NB4 (cell line): ENCODE measurements at regions not wholly inside any gene's neighbourhood (a gene's known extent, or its start where the extent isn't known, plus 50 kb on each side); places are given as distances from the start of the nearest gene placed in this dataset.

ENCODE experiments used
- CTCF ChIP-seq: IDR thresholded peaks from one replicate; pipeline ENCODE4 v1.5.1; 2012; ENCODE audit warnings: low read depth, low read length
- POLR2A ChIP-seq: IDR thresholded peaks from 2 replicates; pipeline ENCODE4 v1.6.1; 2011; ENCODE audit warnings: mild to moderate bottlenecking; ENCODE audit not compliant: insufficient read length; ENCODE audit errors: extremely low read depth

GRCh38 chr5:142466195-142466971, 141.6 kb upstream of the SPRY4 start:
- no peak for TF ChIP-seq CTCF
- TF ChIP-seq POLR2A = no peak
